GM12801 (cell line): ENCODE measurements at regions not wholly inside any gene's neighbourhood (a gene's known extent, or its start where the extent isn't known, plus 50 kb on each side); places are given as distances from the start of the nearest gene placed in this dataset.

Source experiments
- TF ChIP-seq, protein P1 (sequence below): IDR thresholded peaks from one replicate; pipeline ENCODE4 v1.5.1; 2011; ENCODE audit warnings: control low read depth; ENCODE audit not compliant: insufficient read length; ENCODE audit errors: extremely low read depth

DNA sequence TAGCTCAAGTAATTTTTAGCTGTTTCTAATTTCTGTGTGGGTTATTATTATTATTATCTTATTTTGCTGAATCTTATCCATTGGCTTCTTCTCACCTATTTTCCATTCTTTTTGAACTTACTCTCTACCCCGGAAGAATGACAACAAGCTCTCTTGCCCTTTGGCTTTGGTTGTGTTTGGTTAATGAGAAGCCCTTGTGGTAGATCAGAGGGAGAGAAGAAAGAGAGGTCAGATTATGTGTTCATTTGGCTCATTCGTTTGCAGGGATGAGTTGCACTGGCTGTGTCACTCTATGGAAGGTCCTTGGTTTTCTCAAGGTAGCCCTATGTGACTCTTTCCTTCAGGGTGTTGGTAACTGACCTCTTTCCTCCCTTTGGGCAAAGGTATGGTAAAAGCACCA is 391.9 kb downstream of the LMO4 start:
- TF ChIP-seq, protein P1, sequence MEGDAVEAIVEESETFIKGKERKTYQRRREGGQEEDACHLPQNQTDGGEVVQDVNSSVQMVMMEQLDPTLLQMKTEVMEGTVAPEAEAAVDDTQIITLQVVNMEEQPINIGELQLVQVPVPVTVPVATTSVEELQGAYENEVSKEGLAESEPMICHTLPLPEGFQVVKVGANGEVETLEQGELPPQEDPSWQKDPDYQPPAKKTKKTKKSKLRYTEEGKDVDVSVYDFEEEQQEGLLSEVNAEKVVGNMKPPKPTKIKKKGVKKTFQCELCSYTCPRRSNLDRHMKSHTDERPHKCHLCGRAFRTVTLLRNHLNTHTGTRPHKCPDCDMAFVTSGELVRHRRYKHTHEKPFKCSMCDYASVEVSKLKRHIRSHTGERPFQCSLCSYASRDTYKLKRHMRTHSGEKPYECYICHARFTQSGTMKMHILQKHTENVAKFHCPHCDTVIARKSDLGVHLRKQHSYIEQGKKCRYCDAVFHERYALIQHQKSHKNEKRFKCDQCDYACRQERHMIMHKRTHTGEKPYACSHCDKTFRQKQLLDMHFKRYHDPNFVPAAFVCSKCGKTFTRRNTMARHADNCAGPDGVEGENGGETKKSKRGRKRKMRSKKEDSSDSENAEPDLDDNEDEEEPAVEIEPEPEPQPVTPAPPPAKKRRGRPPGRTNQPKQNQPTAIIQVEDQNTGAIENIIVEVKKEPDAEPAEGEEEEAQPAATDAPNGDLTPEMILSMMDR = no peak

DNA sequence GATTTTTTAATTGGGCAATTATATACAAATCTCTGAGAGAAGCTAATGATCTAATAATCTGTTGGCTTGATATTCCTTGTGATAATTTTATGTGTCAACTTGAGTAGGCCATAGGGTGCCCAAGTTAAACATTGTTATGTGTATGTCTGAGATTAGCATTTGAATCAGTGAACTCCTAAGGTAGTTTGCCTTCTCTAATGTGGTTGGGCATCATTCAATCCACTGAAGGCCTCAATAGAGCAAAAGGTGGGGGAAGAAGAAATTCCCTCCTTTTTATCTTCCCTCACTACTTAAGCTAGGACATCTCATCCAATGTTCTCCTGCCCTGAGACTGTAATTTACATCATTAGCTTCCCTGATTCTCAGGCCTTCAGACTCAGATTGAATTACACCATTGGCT is 394.5 kb downstream of the LMO4 start:
- TF ChIP-seq, protein P1 = no peak

DNA sequence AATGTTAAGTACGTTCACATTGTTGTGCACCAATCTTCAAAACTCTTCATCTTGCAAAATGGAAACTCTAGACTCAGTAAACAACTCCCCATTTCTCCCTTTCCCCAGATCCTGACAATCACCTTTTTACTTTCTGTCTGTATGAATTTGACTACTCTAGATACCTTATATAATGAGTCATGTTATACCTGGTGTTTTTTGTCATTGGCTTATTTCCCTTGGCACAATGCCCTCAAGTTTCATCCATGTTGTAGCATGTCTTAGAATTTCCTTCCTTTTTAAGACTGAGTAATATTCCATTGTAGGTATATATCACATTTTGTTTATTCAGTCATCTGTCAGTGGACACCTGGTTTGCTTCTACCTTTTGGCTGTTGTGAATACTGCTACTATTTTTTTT is 399.5 kb downstream of the LMO4 start:
- TF ChIP-seq, protein P1 = no peak

DNA sequence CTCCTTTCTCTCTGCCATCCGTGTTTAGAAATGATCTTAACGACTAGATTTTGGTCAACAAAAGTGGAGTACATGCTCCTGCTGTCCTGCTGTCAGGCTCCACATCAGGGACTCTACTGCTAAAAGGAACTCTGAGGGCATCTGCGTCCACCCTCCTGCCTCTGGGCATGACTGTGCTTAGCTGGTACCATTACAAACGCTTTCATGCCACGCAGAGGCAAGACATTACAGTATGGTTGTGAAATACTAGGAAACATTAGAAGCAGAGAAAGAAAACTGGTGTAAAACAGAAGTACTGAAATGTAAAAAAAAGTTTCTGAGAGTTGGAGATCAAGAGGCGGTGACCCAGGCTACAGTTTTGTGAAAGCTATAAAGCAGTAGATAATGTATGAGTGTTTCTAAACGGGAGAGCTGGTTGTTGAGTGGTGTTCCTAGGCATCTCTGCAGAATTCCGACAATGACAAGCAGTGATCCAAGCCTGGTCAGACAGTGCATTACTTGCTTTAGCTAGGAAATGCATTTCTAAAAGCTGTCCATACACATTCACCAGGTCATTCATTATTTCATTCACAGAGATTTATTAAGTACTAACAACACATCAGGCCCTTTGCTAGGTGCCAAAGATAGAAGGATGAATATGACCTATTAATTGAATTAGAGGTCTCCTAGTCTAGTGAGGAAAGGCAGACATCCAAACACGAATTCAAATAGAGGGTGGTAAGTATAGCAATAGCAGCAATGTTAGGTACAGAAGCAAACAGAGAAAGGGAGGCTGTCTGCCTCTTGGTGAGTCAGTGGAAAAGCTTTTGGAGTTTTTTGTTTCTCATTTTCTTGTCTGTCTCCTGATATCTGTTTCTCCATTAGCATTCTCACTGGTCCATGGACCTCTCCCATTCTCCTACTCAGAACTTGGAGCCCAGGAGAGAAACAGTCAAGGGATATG is 401.9 kb downstream of the LMO4 start:
- TF ChIP-seq, protein P1 = no peak

- TF ChIP-seq, protein P1 = no peak
Observed at GRCh38 chr1:87733386-87733785, 404.7 kb downstream of the LMO4 start.

DNA sequence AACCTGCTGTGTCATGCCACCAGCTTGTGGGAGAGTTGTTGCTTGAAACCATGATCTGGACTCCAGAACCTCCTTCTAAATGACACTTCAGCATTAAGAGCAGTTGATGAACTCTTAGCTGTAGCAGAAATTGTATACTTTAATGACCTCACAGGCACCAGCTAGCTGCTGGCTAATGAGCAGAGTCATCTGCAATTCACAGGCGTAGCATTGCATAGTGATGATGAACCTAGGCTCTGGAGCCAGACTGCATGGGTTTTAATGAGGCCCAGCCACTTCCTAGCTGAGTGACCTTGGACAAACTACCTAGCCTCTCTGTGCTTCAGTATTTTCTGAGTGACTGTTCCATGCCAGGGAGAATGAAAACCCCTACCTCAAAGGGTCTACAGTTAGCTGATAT is 407.1 kb downstream of the LMO4 start:
- TF ChIP-seq, protein P1 = no peak

GRCh38 chr1:87739141-87739540 is 410.5 kb downstream of the LMO4 start:
- TF ChIP-seq, protein P1 = no peak
